DOHH2 (cell line): ENCODE measurements at regions not wholly inside any gene's neighbourhood (a gene's known extent, or its start where the extent isn't known, plus 50 kb on each side); places are given as distances from the start of the nearest gene placed in this dataset.
A peak's percentile ranks its signal among the peaks of the same experiment; 100 is the strongest.

Source experiments
- CTCF ChIP-seq: fragments of 200-600 bp; sonication (generic); IDR thresholded peaks from one replicate; pipeline ENCODE4 v1.5.1; 2014; ENCODE audit warnings: antibody characterized with exemption, mild to moderate bottlenecking, low read depth, low read length; ENCODE audit not compliant: poor library complexity, severe bottlenecking
- EZH2phosphoT487 ChIP-seq: fragments of 200-600 bp; sonication (generic); IDR thresholded peaks from 2 replicates; pipeline ENCODE4 v1.6.1; 2017; ENCODE audit warnings: borderline replicate concordance, mild to moderate bottlenecking, antibody characterized with exemption, low read length, moderate library complexity, mixed read lengths

GRCh38 chr1:96966536-96967138, 245.1 kb downstream of the PTBP2 start:
- TF ChIP-seq CTCF (peak; percentile 60), EZH2phosphoT487 (no peak)
